ENCODE measurements at regions not wholly inside any gene's neighbourhood (a gene's known extent, or its start where the extent isn't known, plus 50 kb on each side); places are given as distances from the start of the nearest gene placed in this dataset.

DNA sequence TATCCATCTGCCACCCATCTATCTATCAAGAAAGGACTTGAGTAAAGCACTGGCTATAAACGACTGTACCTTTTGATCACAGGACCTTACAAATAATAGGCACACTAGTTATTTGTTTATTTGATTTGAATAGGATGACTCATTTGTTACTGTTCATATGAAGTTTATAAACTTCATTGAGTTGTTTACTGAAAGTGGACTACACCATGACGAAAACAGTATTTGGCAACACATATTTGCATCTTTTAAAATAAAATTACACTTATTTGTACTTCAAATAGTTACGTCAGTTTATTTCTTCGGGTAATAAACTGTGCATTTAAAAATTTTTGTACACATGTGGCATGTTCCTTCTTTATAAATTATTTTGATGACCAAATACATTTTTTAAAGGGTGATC, 133.0 kb downstream of the OGFRL1 start:
- TF ChIP-seq, protein P1, sequence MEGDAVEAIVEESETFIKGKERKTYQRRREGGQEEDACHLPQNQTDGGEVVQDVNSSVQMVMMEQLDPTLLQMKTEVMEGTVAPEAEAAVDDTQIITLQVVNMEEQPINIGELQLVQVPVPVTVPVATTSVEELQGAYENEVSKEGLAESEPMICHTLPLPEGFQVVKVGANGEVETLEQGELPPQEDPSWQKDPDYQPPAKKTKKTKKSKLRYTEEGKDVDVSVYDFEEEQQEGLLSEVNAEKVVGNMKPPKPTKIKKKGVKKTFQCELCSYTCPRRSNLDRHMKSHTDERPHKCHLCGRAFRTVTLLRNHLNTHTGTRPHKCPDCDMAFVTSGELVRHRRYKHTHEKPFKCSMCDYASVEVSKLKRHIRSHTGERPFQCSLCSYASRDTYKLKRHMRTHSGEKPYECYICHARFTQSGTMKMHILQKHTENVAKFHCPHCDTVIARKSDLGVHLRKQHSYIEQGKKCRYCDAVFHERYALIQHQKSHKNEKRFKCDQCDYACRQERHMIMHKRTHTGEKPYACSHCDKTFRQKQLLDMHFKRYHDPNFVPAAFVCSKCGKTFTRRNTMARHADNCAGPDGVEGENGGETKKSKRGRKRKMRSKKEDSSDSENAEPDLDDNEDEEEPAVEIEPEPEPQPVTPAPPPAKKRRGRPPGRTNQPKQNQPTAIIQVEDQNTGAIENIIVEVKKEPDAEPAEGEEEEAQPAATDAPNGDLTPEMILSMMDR (IDR thresholded peaks at IDR 0.05): no peak
- no peak for TF ChIP-seq POLR2A (IDR thresholded peaks at IDR 0.05)

Data from thyroid gland (tissue), 4 donors.